ENCODE measurements at regions not wholly inside any gene's neighbourhood (a gene's known extent, or its start where the extent isn't known, plus 50 kb on each side); places are given as distances from the start of the nearest gene placed in this dataset.

GRCh38 chr2:21690005-21690404 lies 566.2 kb downstream of the TDRD15 start:
- Histone ChIP-seq H3K27me3 (ENCODE audit: control insufficient read depth, insufficient read depth, low read length) (no peaks in the 10 kb centered on the region), H3K36me3 (ENCODE audit: control insufficient read depth, insufficient read depth, low read length) (no peaks in the 10 kb centered on the region), H3K9me3 (ENCODE audit: control insufficient read depth, insufficient read depth, low read depth, low read length) (no peaks in the 10 kb centered on the region), H3K27ac (ENCODE audit: low read depth, low read length) (no peak overlapping the region), H3K4me1 (ENCODE audit: control insufficient read depth, insufficient read depth, low read length) (no peaks in the 10 kb centered on the region), H3K4me3 (ENCODE audit: low read depth, low read length) (no peak overlapping the region), H3K9ac (ENCODE audit: low read length) (no peak overlapping the region)

GRCh38 chr2:21693081-21693480 lies 569.3 kb downstream of the TDRD15 start:
- no peak overlapping the region for H3K9ac ChIP-seq (ENCODE audit: low read length)
- no peak overlapping the region for H3K4me3 ChIP-seq (ENCODE audit: low read depth, low read length)
- no peaks in the 10 kb centered on the region for H3K27me3 ChIP-seq (ENCODE audit: control insufficient read depth, insufficient read depth, low read length)
- no peaks in the 10 kb centered on the region for H3K36me3 ChIP-seq (ENCODE audit: control insufficient read depth, insufficient read depth, low read length)
- H3K9me3 ChIP-seq (ENCODE audit: control insufficient read depth, insufficient read depth, low read depth, low read length): no peaks in the 10 kb centered on the region
- no peaks in the 10 kb centered on the region for H3K4me1 ChIP-seq (ENCODE audit: control insufficient read depth, insufficient read depth, low read length)
- H3K27ac ChIP-seq (ENCODE audit: low read depth, low read length): no peak overlapping the region

- Histone ChIP-seq H3K9ac (ENCODE audit: low read length) (no peak overlapping the region), H3K27ac (ENCODE audit: low read depth, low read length) (no peak overlapping the region), H3K4me1 (ENCODE audit: control insufficient read depth, insufficient read depth, low read length) (no peaks in the 10 kb centered on the region), H3K36me3 (ENCODE audit: control insufficient read depth, insufficient read depth, low read length) (no peaks in the 10 kb centered on the region), H3K4me3 (ENCODE audit: low read depth, low read length) (no peak overlapping the region), H3K27me3 (ENCODE audit: control insufficient read depth, insufficient read depth, low read length) (no peaks in the 10 kb centered on the region), H3K9me3 (ENCODE audit: control insufficient read depth, insufficient read depth, low read depth, low read length) (no peaks in the 10 kb centered on the region)
These were observed 570.5 kb downstream of the TDRD15 start for GRCh38 chr2:21694079-21694878.

DNA sequence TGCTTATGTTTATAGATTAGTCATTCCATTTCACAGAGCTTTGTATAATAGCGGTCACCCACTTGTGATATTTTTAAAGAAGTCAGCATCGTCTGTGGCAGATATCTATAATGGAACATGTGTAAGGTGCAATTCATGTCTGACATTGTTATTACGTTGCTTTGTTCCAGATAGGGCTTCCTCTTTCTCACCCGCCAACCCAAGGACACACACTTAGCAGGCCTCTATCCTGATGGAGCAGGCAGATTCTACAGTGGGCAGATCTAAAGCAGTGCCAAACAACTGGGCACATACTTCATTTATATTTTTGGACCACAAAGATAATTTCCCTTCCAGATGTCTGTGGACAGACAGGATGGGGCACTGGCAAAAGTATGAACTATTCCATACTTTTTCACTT lies 573.1 kb downstream of the TDRD15 start:
- H3K9ac ChIP-seq (ENCODE audit: low read length): no peak overlapping the region
- no peaks in the 10 kb centered on the region for H3K36me3 ChIP-seq (ENCODE audit: control insufficient read depth, insufficient read depth, low read length)
- H3K9me3 ChIP-seq (ENCODE audit: control insufficient read depth, insufficient read depth, low read depth, low read length): no peaks in the 10 kb centered on the region
- no peaks in the 10 kb centered on the region for H3K27me3 ChIP-seq (ENCODE audit: control insufficient read depth, insufficient read depth, low read length)
- no peak overlapping the region for H3K27ac ChIP-seq (ENCODE audit: low read depth, low read length)
- no peak overlapping the region for H3K4me3 ChIP-seq (ENCODE audit: low read depth, low read length)
- no peaks in the 10 kb centered on the region for H3K4me1 ChIP-seq (ENCODE audit: control insufficient read depth, insufficient read depth, low read length)

GRCh38 chr2:21700644-21701043 lies 576.9 kb downstream of the TDRD15 start:
- no peak overlapping the region for H3K9ac ChIP-seq (ENCODE audit: low read length)
- no peaks in the 10 kb centered on the region for H3K36me3 ChIP-seq (ENCODE audit: control insufficient read depth, insufficient read depth, low read length)
- no peaks in the 10 kb centered on the region for H3K9me3 ChIP-seq (ENCODE audit: control insufficient read depth, insufficient read depth, low read depth, low read length)
- H3K27me3 ChIP-seq (ENCODE audit: control insufficient read depth, insufficient read depth, low read length): no peaks in the 10 kb centered on the region
- no peak overlapping the region for H3K27ac ChIP-seq (ENCODE audit: low read depth, low read length)
- no peaks in the 10 kb centered on the region for H3K4me1 ChIP-seq (ENCODE audit: control insufficient read depth, insufficient read depth, low read length)
- no peak overlapping the region for H3K4me3 ChIP-seq (ENCODE audit: low read depth, low read length)

GRCh38 chr2:21710031-21710430 lies 586.3 kb downstream of the TDRD15 start:
- H3K9ac ChIP-seq (ENCODE audit: low read length): no peak overlapping the region
- no peak overlapping the region for H3K4me3 ChIP-seq (ENCODE audit: low read depth, low read length)
- no peaks in the 10 kb centered on the region for H3K4me1 ChIP-seq (ENCODE audit: control insufficient read depth, insufficient read depth, low read length)
- H3K36me3 ChIP-seq (ENCODE audit: control insufficient read depth, insufficient read depth, low read length): no peaks in the 10 kb centered on the region
- no peak overlapping the region for H3K27ac ChIP-seq (ENCODE audit: low read depth, low read length)
- no peaks in the 10 kb centered on the region for H3K9me3 ChIP-seq (ENCODE audit: control insufficient read depth, insufficient read depth, low read depth, low read length)
- no peaks in the 10 kb centered on the region for H3K27me3 ChIP-seq (ENCODE audit: control insufficient read depth, insufficient read depth, low read length)

DNA sequence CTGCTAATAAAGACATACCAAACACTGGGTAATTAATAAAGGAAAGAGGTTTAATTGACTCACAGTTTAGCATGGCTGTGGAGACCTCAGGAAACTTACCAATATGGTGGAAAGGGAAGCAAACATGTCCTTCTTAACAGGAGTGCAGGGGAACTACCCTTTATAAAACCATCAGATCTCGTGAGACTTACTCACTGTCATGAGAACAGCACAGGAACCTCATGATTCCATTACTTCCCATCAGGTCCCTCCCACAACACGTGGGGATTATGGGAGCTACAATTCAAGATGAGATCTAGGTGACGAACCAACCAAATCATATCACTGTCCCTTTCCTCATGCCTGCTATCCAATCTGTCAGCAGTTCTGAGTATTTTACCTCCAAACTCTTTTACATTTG lies 586.7 kb downstream of the TDRD15 start:
- Histone ChIP-seq H3K9ac (ENCODE audit: low read length) (no peak overlapping the region), H3K9me3 (ENCODE audit: control insufficient read depth, insufficient read depth, low read depth, low read length) (no peaks in the 10 kb centered on the region), H3K27me3 (ENCODE audit: control insufficient read depth, insufficient read depth, low read length) (no peaks in the 10 kb centered on the region), H3K4me1 (ENCODE audit: control insufficient read depth, insufficient read depth, low read length) (no peaks in the 10 kb centered on the region), H3K27ac (ENCODE audit: low read depth, low read length) (no peak overlapping the region), H3K4me3 (ENCODE audit: low read depth, low read length) (no peak overlapping the region), H3K36me3 (ENCODE audit: control insufficient read depth, insufficient read depth, low read length) (no peaks in the 10 kb centered on the region)

DNA sequence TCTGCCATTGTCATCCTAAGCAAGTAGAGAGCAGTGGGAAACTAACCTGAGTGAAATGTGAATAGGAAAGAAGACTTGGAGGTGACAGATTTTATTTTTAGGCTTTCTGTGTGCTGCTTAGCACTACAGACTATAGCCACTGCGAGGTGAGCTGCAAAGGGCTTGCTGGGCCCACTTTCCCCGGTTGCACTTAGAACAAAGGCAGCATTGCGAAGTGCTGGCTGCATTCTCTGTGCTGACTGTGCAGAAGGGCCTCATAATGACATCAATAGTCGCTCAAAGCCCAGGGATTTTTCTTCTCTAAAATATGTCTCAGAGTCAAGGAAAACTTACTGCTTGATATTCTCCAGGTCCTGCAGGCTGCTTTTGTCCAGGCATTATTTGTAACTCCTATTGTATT lies 592.1 kb downstream of the TDRD15 start:
- H3K4me3 ChIP-seq (ENCODE audit: low read depth, low read length): no peak overlapping the region
- no peaks in the 10 kb centered on the region for H3K4me1 ChIP-seq (ENCODE audit: control insufficient read depth, insufficient read depth, low read length)
- no peaks in the 10 kb centered on the region for H3K27me3 ChIP-seq (ENCODE audit: control insufficient read depth, insufficient read depth, low read length)
- no peaks in the 10 kb centered on the region for H3K9me3 ChIP-seq (ENCODE audit: control insufficient read depth, insufficient read depth, low read depth, low read length)
- H3K27ac ChIP-seq (ENCODE audit: low read depth, low read length): no peak overlapping the region
- H3K36me3 ChIP-seq (ENCODE audit: control insufficient read depth, insufficient read depth, low read length): no peaks in the 10 kb centered on the region
- no peak overlapping the region for H3K9ac ChIP-seq (ENCODE audit: low read length)

DNA sequence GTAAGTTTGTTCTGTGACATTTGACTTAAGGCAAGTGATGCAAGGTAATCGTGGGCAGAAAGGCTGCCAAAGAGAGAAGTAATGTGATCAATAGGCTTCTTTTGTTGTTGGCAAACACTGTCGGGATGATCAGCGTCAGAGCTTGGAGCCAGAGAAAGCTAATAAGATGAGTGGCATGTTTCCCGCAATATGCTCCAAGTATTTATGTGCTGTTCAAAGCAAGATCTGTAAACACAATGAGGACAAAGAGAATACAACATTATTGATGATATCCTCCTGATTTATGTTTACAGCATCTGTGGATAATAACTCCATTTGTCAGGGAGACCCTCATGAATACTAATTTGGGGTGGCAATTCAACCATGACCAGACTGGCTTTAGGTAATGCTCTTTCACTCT lies 603.3 kb downstream of the TDRD15 start:
- no peaks in the 10 kb centered on the region for H3K27me3 ChIP-seq (ENCODE audit: control insufficient read depth, insufficient read depth, low read length)
- no peak overlapping the region for H3K4me3 ChIP-seq (ENCODE audit: low read depth, low read length)
- no peaks in the 10 kb centered on the region for H3K4me1 ChIP-seq (ENCODE audit: control insufficient read depth, insufficient read depth, low read length)
- no peaks in the 10 kb centered on the region for H3K9me3 ChIP-seq (ENCODE audit: control insufficient read depth, insufficient read depth, low read depth, low read length)
- no peak overlapping the region for H3K9ac ChIP-seq (ENCODE audit: low read length)
- no peak overlapping the region for H3K27ac ChIP-seq (ENCODE audit: low read depth, low read length)
- no peaks in the 10 kb centered on the region for H3K36me3 ChIP-seq (ENCODE audit: control insufficient read depth, insufficient read depth, low read length)

- no peaks in the 10 kb centered on the region for H3K36me3 ChIP-seq (ENCODE audit: control insufficient read depth, insufficient read depth, low read length)
- no peak overlapping the region for H3K9ac ChIP-seq (ENCODE audit: low read length)
- no peak overlapping the region for H3K27ac ChIP-seq (ENCODE audit: low read depth, low read length)
- H3K9me3 ChIP-seq (ENCODE audit: control insufficient read depth, insufficient read depth, low read depth, low read length): no peaks in the 10 kb centered on the region
- H3K4me3 ChIP-seq (ENCODE audit: low read depth, low read length): no peak overlapping the region
- no peaks in the 10 kb centered on the region for H3K4me1 ChIP-seq (ENCODE audit: control insufficient read depth, insufficient read depth, low read length)
- no peaks in the 10 kb centered on the region for H3K27me3 ChIP-seq (ENCODE audit: control insufficient read depth, insufficient read depth, low read length)
These were observed 604.4 kb downstream of the TDRD15 start for GRCh38 chr2:21728133-21728532.

- H3K9me3 ChIP-seq (ENCODE audit: control insufficient read depth, insufficient read depth, low read depth, low read length): no peaks in the 10 kb centered on the region
- no peaks in the 10 kb centered on the region for H3K27me3 ChIP-seq (ENCODE audit: control insufficient read depth, insufficient read depth, low read length)
- H3K4me3 ChIP-seq (ENCODE audit: low read depth, low read length): no peak overlapping the region
- no peaks in the 10 kb centered on the region for H3K4me1 ChIP-seq (ENCODE audit: control insufficient read depth, insufficient read depth, low read length)
- H3K36me3 ChIP-seq (ENCODE audit: control insufficient read depth, insufficient read depth, low read length): no peaks in the 10 kb centered on the region
- H3K27ac ChIP-seq (ENCODE audit: low read depth, low read length): no peak overlapping the region
- H3K9ac ChIP-seq (ENCODE audit: low read length): no peak overlapping the region
These were observed 606.4 kb downstream of the TDRD15 start for GRCh38 chr2:21730141-21730540.

Data from HUES6 (cell line).